ENCODE measurements at regions not wholly inside any gene's neighbourhood (a gene's known extent, or its start where the extent isn't known, plus 50 kb on each side); places are given as distances from the start of the nearest gene placed in this dataset.
"Not testable (repeated sequence)": the region's sequence is repeated elsewhere in the genome, so short reads cannot be mapped to it uniquely, and the experiment has no call there.

DNA sequence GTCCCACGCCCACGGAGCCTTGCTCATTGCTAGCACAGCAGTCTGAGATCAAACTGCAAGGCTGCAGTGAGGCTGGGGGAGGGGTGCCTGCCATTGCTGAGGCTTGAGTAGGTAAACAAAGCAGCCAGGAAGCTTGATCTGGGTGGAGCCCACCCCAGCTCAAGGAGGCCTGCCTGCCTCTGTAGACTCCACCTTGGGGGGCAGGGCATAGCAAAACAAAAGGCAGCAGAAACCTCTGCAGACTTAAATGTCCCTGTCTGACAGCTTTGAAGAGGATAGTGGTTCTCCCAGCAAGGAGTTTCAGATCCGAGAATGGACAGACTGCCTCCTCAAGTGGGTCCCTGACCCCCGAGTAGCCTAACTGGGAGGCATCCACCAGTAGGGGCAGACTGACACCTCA, 239.7 kb downstream of the DAD1 start:
- not testable (repeated sequence) for TF ChIP-seq CTCF (IDR thresholded peaks at IDR 0.05 in 4 of 5, conservative IDR thresholded peaks at IDR 0.05 in 1 of 5); POLR2A (IDR thresholded peaks at IDR 0.05)
